22Rv1 (cell line): ENCODE measurements at regions not wholly inside any gene's neighbourhood (a gene's known extent, or its start where the extent isn't known, plus 50 kb on each side); places are given as distances from the start of the nearest gene placed in this dataset.

Experiments used
- ZFX ChIP-seq: fragments of 450-650 bp; IDR thresholded peaks from 2 replicates; pipeline ENCODE4 v1.6.1; 2017; ENCODE audit warnings: antibody characterized with exemption, borderline replicate concordance
- TF ChIP-seq, protein P1 (sequence below): fragments of 450-650 bp; IDR thresholded peaks from 2 replicates; pipeline ENCODE4 v1.5.1; 2017; ENCODE audit warnings: mild to moderate bottlenecking

DNA sequence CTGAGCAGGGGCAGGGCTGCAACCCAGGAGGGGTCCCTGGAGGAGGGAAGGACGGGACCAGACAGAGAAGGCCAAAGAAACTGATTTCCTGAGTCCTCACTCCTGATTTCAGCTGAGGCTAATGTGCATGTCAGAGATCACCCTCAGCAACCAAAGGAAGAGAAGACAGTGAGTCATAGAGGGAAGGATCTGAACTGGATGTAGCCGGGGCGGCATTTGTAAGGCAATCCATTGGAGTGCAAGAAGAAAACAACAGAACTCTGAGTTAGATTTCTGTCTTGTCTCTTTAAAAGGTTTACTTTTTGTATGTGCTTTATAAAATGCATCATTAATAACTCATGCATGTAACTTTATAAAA is 105.3 kb upstream of the AGBL1 start:
- TF ChIP-seq, protein P1, sequence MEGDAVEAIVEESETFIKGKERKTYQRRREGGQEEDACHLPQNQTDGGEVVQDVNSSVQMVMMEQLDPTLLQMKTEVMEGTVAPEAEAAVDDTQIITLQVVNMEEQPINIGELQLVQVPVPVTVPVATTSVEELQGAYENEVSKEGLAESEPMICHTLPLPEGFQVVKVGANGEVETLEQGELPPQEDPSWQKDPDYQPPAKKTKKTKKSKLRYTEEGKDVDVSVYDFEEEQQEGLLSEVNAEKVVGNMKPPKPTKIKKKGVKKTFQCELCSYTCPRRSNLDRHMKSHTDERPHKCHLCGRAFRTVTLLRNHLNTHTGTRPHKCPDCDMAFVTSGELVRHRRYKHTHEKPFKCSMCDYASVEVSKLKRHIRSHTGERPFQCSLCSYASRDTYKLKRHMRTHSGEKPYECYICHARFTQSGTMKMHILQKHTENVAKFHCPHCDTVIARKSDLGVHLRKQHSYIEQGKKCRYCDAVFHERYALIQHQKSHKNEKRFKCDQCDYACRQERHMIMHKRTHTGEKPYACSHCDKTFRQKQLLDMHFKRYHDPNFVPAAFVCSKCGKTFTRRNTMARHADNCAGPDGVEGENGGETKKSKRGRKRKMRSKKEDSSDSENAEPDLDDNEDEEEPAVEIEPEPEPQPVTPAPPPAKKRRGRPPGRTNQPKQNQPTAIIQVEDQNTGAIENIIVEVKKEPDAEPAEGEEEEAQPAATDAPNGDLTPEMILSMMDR: no peak
- TF ChIP-seq ZFX: no peak
